K562 (cell line): ENCODE measurements at regions not wholly inside any gene's neighbourhood (a gene's known extent, or its start where the extent isn't known, plus 50 kb on each side); places are given as distances from the start of the nearest gene placed in this dataset.

ENCODE experiments used
- ATF1 ChIP-seq, 2 experiments: fragments of 450-650 bp in 1 of 2; IDR thresholded peaks; 2 replicates each; pipeline ENCODE4 v1.6.1; 2016; ENCODE audit warnings: missing compliant biosample characterization in 1 of 2, missing genetic modification characterization in 1 of 2
- ATF3 ChIP-seq, 2 experiments: fragments of 450-650 bp in 1 of 2; sonication (generic) in 1 of 2; formaldehyde crosslinking in 1 of 2; IDR thresholded peaks in 1 of 2; conservative IDR thresholded peaks in 1 of 2; 2 replicates each; pipeline versions ENCODE4 v1.6.1 to v1.8.1; 2016 to 2023; ENCODE audit warnings: mild to moderate bottlenecking in 2 of 2, moderate library complexity in 2 of 2, inconsistent platforms in 1 of 2, missing genetic modification reagents in 1 of 2
- ATF7 ChIP-seq: fragments of 450-650 bp; IDR thresholded peaks from 2 replicates; pipeline ENCODE4 v1.7.1; 2014; ENCODE audit warnings: mild to moderate bottlenecking, moderate library complexity
- BRD4 ChIP-seq: fragments of 200-600 bp; sonication (generic); IDR thresholded peaks from 2 replicates; pipeline ENCODE4 v1.6.1; 2017; ENCODE audit warnings: inconsistent platforms
- CREM ChIP-seq: IDR thresholded peaks from 2 replicates; pipeline ENCODE4 v1.6.1; 2014; ENCODE audit warnings: antibody characterized with exemption, low read depth
- ESRRA ChIP-seq: fragments of 450-650 bp; IDR thresholded peaks from 2 replicates; pipeline ENCODE4 v1.6.1; 2014; ENCODE audit warnings: low read depth, mild to moderate bottlenecking, moderate library complexity, borderline replicate concordance
- FOXK2 ChIP-seq, 2 experiments: fragments of 450-650 bp; IDR thresholded peaks in 1 of 2; conservative IDR thresholded peaks in 1 of 2; 2 replicates each; pipeline ENCODE4 v1.6.1; 2016; ENCODE audit warnings: low read depth in 2 of 2, mild to moderate bottlenecking in 1 of 2
- JUND ChIP-seq, 2 experiments: IDR thresholded peaks; 2 replicates in 1 of 2; 3 replicates in 1 of 2; pipeline ENCODE4 v1.6.1; 2011; ENCODE audit warnings: borderline replicate concordance in 2 of 2, low read depth in 2 of 2, low read length in 2 of 2, improper control_type of control experiment in 1 of 2, missing biosample characterization in 1 of 2, missing genetic modification characterization in 1 of 2, missing genetic modification reagents in 1 of 2
- KHSRP ChIP-seq: fragments of 450-650 bp; IDR thresholded peaks from 2 replicates; pipeline ENCODE4 v1.6.1; 2017
- KLF1 ChIP-seq: fragments of 450-650 bp; IDR thresholded peaks from 2 replicates; pipeline ENCODE4 v1.6.1; 2016; ENCODE audit warnings: missing genetic modification characterization, missing compliant biosample characterization
- KLF16 ChIP-seq: IDR thresholded peaks from 2 replicates; pipeline ENCODE4 v1.6.1; 2016; ENCODE audit warnings: antibody characterized with exemption
- MAFG ChIP-seq: fragments of 450-650 bp; conservative IDR thresholded peaks from 2 replicates; pipeline ENCODE4 v1.6.1; 2016; ENCODE audit warnings: missing genetic modification characterization, missing compliant biosample characterization
- MXI1 ChIP-seq: IDR thresholded peaks from 2 replicates; pipeline ENCODE4 v1.6.1; 2011; ENCODE audit warnings: low read depth, mild to moderate bottlenecking, improper control_type of control experiment, low read length
- NELFE ChIP-seq: IDR thresholded peaks from 2 replicates; pipeline ENCODE4 v1.6.1; 2011; ENCODE audit warnings: mild to moderate bottlenecking; ENCODE audit not compliant: insufficient read depth, insufficient read length
- NFE2 ChIP-seq: IDR thresholded peaks from 2 replicates; pipeline ENCODE4 v1.6.1; 2014; ENCODE audit warnings: antibody characterized with exemption, low read depth
- NR2C2 ChIP-seq, 2 experiments: fragments of 200-800 bp in 1 of 2; sonication (Bioruptor generic) in 1 of 2; sonication (generic) in 1 of 2; formaldehyde crosslinking in 1 of 2; IDR thresholded peaks; 2 replicates each; pipeline versions ENCODE4 v1.6.1 to v1.8.0; 2016 to 2022; ENCODE audit warnings: mild to moderate bottlenecking in 1 of 2, missing compliant biosample characterization in 1 of 2, missing genetic modification characterization in 1 of 2, missing genetic modification reagents in 1 of 2
- TCF7L2 ChIP-seq: fragments of 150-350 bp; IDR thresholded peaks from 2 replicates; pipeline ENCODE4 v1.6.1; 2016; ENCODE audit warnings: low read depth, mild to moderate bottlenecking, low read length, moderate library complexity
- TEAD2 ChIP-seq: fragments of 450-650 bp; IDR thresholded peaks from 2 replicates; pipeline ENCODE4 v1.6.1; 2016; ENCODE audit warnings: missing genetic modification characterization, control low read depth, missing compliant biosample characterization
- XRCC4 ChIP-seq: IDR thresholded peaks from one replicate; pipeline ENCODE4 v1.6.1; 2011; ENCODE audit not compliant: insufficient read depth, insufficient read length; ENCODE audit errors: extremely low read depth
- ZBTB8A ChIP-seq: fragments of 450-650 bp; IDR thresholded peaks from 2 replicates; pipeline ENCODE4 v1.6.1; 2018; ENCODE audit warnings: mild to moderate bottlenecking, moderate library complexity; ENCODE audit not compliant: partially characterized antibody
- ZNF12 ChIP-seq: sonication (generic); formaldehyde crosslinking; IDR thresholded peaks from 2 replicates; pipeline ENCODE4 v1.4.0; 2020; ENCODE audit warnings: mild to moderate bottlenecking, missing genetic modification reagents
- ZNF316 ChIP-seq: fragments of 450-650 bp; IDR thresholded peaks from 2 replicates; pipeline ENCODE4 v1.6.1; 2016
- ZNF398 ChIP-seq: fragments of 250-450 bp; sonication (Bioruptor Pico); IDR thresholded peaks from 2 replicates; pipeline ENCODE4 v1.8.0; 2021; ENCODE audit warnings: moderate library complexity, mild to moderate bottlenecking, inconsistent platforms
- ZNF431 ChIP-seq: sonication (generic); formaldehyde crosslinking; IDR thresholded peaks from 2 replicates; pipeline ENCODE4 v1.8.0; 2022; ENCODE audit warnings: mild to moderate bottlenecking, missing genetic modification reagents
- TF ChIP-seq, protein P1 (sequence below), 2 experiments: fragments of 450-650 bp; IDR thresholded peaks; 2 replicates each; pipeline ENCODE4 v1.6.1; 2016
- TF ChIP-seq, protein P2 (sequence below): sonication (generic); formaldehyde crosslinking; IDR thresholded peaks from 2 replicates; pipeline ENCODE4 v1.9.0; 2022; ENCODE audit warnings: mild to moderate bottlenecking, missing genetic modification reagents

DNA sequence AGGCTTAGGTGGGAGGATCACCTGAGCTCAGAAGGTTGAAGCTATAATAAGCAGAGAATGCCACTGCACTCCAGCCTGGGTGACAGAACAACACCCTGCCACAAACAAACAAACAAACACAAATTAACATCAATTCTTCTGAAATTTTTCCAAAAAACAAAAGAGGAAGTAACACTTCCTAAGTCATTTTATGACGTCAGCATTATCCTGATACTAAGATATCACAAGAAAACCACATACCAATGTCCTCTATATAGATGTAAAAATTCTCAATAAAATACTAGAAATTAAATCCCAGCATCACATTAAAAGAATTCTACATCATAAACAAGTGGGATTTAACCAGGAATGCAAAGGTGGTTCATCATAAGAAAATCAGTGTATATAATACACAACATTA is 64.4 kb upstream of the STK26 start (continued):
- TF ChIP-seq, protein P1, sequence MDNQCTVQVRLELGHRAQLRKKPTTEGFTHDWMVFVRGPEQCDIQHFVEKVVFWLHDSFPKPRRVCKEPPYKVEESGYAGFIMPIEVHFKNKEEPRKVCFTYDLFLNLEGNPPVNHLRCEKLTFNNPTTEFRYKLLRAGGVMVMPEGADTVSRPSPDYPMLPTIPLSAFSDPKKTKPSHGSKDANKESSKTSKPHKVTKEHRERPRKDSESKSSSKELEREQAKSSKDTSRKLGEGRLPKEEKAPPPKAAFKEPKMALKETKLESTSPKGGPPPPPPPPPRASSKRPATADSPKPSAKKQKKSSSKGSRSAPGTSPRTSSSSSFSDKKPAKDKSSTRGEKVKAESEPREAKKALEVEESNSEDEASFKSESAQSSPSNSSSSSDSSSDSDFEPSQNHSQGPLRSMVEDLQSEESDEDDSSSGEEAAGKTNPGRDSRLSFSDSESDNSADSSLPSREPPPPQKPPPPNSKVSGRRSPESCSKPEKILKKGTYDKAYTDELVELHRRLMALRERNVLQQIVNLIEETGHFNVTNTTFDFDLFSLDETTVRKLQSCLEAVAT (IDR thresholded peaks at IDR 0.05) = no peak
- TF ChIP-seq BRD4 (no peak), ATF3 (IDR thresholded peaks at IDR 0.05) (peak; percentile 63), ATF3 (CRISPR knock-in tag; conservative IDR thresholded peaks at IDR 0.05) (no peak), ZNF431 (CRISPR knock-in tag) (no peak), NFE2 (0 out of 2 replicates have a peak, but pooled peaks have one; percentile 29), TCF7L2 (no peak), CREM (0 out of 2 replicates have a peak, but pooled peaks have one; percentile 31), ATF1 (CRISPR knock-in tag; IDR thresholded peaks at IDR 0.05) (no peak), ATF1 (tag; IDR thresholded peaks at IDR 0.05) (peak; percentile 66), KLF16 (no peak), ZBTB8A (no peak), NELFE (no peak), FOXK2 (conservative IDR thresholded peaks at IDR 0.05 in 1 of 2, IDR thresholded peaks at IDR 0.05 in 1 of 2; ENCODE audit: low read depth in 2 of 2) (no peak), ESRRA (no peak), NR2C2 (CRISPR knock-in tag; IDR thresholded peaks at IDR 0.05) (no peak), NR2C2 (tag; IDR thresholded peaks at IDR 0.05) (no peak), ATF7 (peak; percentile 90), MAFG (tag) (peak; percentile 63), ZNF316 (peak; percentile 69), MXI1 (no peak), TEAD2 (tag) (no peak), KLF1 (no peak), ZNF12 (CRISPR knock-in tag) (no peak), ZNF398 (CRISPR knock-in tag) (no peak), KHSRP (no peak), XRCC4 (no peak), JUND (IDR thresholded peaks at IDR 0.05; ENCODE audit: borderline replicate concordance, low read depth, low read length) (peak; percentile 4; the same call in 1 of the 2 replicates), JUND (tag; IDR thresholded peaks at IDR 0.05; ENCODE audit: borderline replicate concordance, low read depth, low read length) (0 out of 3 replicates have a peak, but pooled peaks have one; percentile 16)
- TF ChIP-seq, protein P2, sequence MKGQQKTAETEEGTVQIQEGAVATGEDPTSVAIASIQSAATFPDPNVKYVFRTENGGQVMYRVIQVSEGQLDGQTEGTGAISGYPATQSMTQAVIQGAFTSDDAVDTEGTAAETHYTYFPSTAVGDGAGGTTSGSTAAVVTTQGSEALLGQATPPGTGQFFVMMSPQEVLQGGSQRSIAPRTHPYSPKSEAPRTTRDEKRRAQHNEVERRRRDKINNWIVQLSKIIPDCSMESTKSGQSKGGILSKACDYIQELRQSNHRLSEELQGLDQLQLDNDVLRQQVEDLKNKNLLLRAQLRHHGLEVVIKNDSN = no peak
